Keratinocyte (primary cell): ENCODE measurements at regions not wholly inside any gene's neighbourhood (a gene's known extent, or its start where the extent isn't known, plus 50 kb on each side); places are given as distances from the start of the nearest gene placed in this dataset.

Experiments
- DNase-seq: peaks from one replicate; pipeline ENCODE4 v3.0.0-alpha.2; 2011; ENCODE audit warnings: low read depth, missing footprints, low spot score
- FAIRE-seq: peaks from 2 replicates; lab custom pipeline; 2011; peaks lifted over from hg19 to GRCh38; lab: Jason Lieb, UNC
- H2AFZ ChIP-seq: 2 replicates; pipeline ENCODE4 v1.6.0; 2012; ENCODE audit warnings: low read length, control low read depth, inconsistent platforms; ENCODE audit not compliant: control insufficient read depth
- H3K27ac ChIP-seq: 2 replicates; pipeline ENCODE4 v1.5.1; 2011; ENCODE audit warnings: low read length; ENCODE audit not compliant: control insufficient read depth, insufficient read depth
- H3K27me3 ChIP-seq: 3 replicates; pipeline ENCODE4 v1.6.0; 2011; ENCODE audit warnings: low read length; ENCODE audit not compliant: control insufficient read depth, insufficient read depth; ENCODE audit errors: extremely low read depth
- H3K36me3 ChIP-seq, 2 experiments: 2 replicates in 1 of 2; 3 replicates in 1 of 2; pipeline ENCODE4 v1.5.1; 2011; ENCODE audit warnings: low read length in 2 of 2, mild to moderate bottlenecking in 1 of 2; ENCODE audit not compliant: control insufficient read depth in 2 of 2, insufficient read depth in 2 of 2; ENCODE audit errors: extremely low read depth in 1 of 2
- H3K4me1 ChIP-seq: 3 replicates; pipeline ENCODE4 v1.5.1; 2011; ENCODE audit warnings: low read length; ENCODE audit not compliant: control insufficient read depth, insufficient read depth; ENCODE audit errors: extremely low read depth
- H3K4me2 ChIP-seq: 3 replicates; pipeline ENCODE4 v1.6.0; 2011; ENCODE audit warnings: low read depth, low read length; ENCODE audit not compliant: control insufficient read depth, insufficient read depth; ENCODE audit errors: extremely low read depth
- H3K4me3 ChIP-seq, 3 experiments: fragments of 200-600 bp in 1 of 3; sonication (generic) in 1 of 3; 2 replicates in 2 of 3; 3 replicates in 1 of 3; pipeline ENCODE4 v1.5.1; 2011 to 2016; ENCODE audit warnings: low read length in 3 of 3, mild to moderate bottlenecking in 3 of 3, control low read depth in 2 of 3, inconsistent platforms in 1 of 3, low read depth in 1 of 3, mixed read lengths in 1 of 3, mixed run types in 1 of 3, moderate library complexity in 1 of 3; ENCODE audit not compliant: control insufficient read depth in 2 of 3, insufficient read depth in 2 of 3; ENCODE audit errors: extremely low read depth in 1 of 3
- H3K79me2 ChIP-seq: 2 replicates; pipeline ENCODE4 v1.6.0; 2012; ENCODE audit warnings: low read length; ENCODE audit not compliant: control insufficient read depth, insufficient read depth
- H3K9ac ChIP-seq: 3 replicates; pipeline ENCODE4 v1.6.0; 2011; ENCODE audit warnings: low read length; ENCODE audit not compliant: control insufficient read depth, insufficient read depth; ENCODE audit errors: extremely low read depth
- H3K9me1 ChIP-seq: 3 replicates; pipeline ENCODE4 v1.6.0; 2011; ENCODE audit warnings: low read length; ENCODE audit not compliant: control insufficient read depth, insufficient read depth; ENCODE audit errors: extremely low read depth
- H3K9me3 ChIP-seq: 2 replicates; pipeline ENCODE4 v1.5.1; 2012; ENCODE audit warnings: low read depth, low read length; ENCODE audit not compliant: control insufficient read depth
- H4K20me1 ChIP-seq: 3 replicates; pipeline ENCODE4 v1.6.0; 2011; ENCODE audit warnings: low read length; ENCODE audit not compliant: control insufficient read depth, insufficient read depth; ENCODE audit errors: extremely low read depth
- EZH2 ChIP-seq: IDR thresholded peaks from one replicate; pipeline ENCODE4 v1.6.1; 2012; ENCODE audit warnings: inconsistent platforms, mild to moderate bottlenecking, low read length, moderate library complexity
- dilution Hi-C: fragments of 300-500 bp; cut with MboI; formaldehyde crosslinking; loops from one replicate; pipeline ENCODE4 v1.7.0; 2020; ENCODE audit warnings: low sequenced_read_pairs; ENCODE audit not compliant: extremely low pct_ligation_motif_present
- TF ChIP-seq, protein P1 (sequence below), 3 experiments: IDR thresholded peaks in 1 of 3; conservative IDR thresholded peaks in 1 of 3; optimal IDR thresholded peaks in 1 of 3; 2 replicates in 2 of 3; 3 replicates in 1 of 3; pipeline versions ENCODE3 to v1.5.1; 2011; ENCODE audit warnings: low read length in 3 of 3, mild to moderate bottlenecking in 3 of 3, moderate library complexity in 2 of 3, control low read depth in 1 of 3, inconsistent platforms in 1 of 3; ENCODE audit not compliant: insufficient read depth in 2 of 3; ENCODE audit errors: extremely low read depth in 1 of 3

DNA sequence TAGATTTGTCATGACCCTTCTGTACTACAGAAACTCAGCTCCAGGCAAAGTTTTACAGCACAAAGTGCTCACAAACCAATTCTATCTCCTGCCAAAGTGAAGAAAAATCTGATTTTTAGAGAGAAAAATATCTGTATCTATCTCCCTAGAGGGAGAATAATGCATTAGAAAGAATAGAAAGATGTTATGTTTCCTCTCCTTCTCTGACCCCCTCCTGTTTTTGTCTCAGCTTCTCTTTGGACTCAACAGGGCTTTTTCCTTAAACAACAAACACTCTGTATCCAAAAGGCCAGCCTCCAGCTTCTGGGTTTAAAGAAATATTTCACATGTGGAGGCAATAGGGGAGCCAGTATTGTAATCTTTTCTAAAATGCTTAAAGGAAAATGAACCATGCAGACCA, 627.4 kb downstream of the REEP3 start:
- DNase-seq = no peak
- Histone ChIP-seq H3K79me2 (no peaks in the 10 kb centered on the region), H3K4me3 (no peak overlapping the region), H3K27me3 (no peaks in the 10 kb centered on the region), H3K9ac (no peak overlapping the region), H3K27ac (no peak overlapping the region), H3K9me1 (no peaks in the 10 kb centered on the region), H3K9me3 (no peaks in the 10 kb centered on the region), H3K4me1 (no peaks in the 10 kb centered on the region), H3K36me3 (no peaks in the 10 kb centered on the region), H2AFZ (no peak overlapping the region), H4K20me1 (no peaks in the 10 kb centered on the region), H3K4me2 (no peak overlapping the region)
- dilution Hi-C loops = no loop called here
- TF ChIP-seq EZH2 = no peak
- TF ChIP-seq, protein P1, sequence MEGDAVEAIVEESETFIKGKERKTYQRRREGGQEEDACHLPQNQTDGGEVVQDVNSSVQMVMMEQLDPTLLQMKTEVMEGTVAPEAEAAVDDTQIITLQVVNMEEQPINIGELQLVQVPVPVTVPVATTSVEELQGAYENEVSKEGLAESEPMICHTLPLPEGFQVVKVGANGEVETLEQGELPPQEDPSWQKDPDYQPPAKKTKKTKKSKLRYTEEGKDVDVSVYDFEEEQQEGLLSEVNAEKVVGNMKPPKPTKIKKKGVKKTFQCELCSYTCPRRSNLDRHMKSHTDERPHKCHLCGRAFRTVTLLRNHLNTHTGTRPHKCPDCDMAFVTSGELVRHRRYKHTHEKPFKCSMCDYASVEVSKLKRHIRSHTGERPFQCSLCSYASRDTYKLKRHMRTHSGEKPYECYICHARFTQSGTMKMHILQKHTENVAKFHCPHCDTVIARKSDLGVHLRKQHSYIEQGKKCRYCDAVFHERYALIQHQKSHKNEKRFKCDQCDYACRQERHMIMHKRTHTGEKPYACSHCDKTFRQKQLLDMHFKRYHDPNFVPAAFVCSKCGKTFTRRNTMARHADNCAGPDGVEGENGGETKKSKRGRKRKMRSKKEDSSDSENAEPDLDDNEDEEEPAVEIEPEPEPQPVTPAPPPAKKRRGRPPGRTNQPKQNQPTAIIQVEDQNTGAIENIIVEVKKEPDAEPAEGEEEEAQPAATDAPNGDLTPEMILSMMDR (optimal IDR thresholded peaks at IDR 0.05 in 1 of 3, IDR thresholded peaks at IDR 0.05 in 1 of 3, conservative IDR thresholded peaks at IDR 0.05 in 1 of 3; ENCODE audit: extremely low read depth in 1 of 3, insufficient read depth in 2 of 3, low read length in 3 of 3) = no peak
- no peak for FAIRE-seq

- no peaks in the 10 kb centered on the region for H3K36me3 ChIP-seq
- no peak for FAIRE-seq
- no peak for DNase-seq
Observed at GRCh38 chr10:64156166-64156565, 635.0 kb downstream of the REEP3 start.

More at GRCh38 chr10:64156166-64156565, 635.0 kb downstream of the REEP3 start:
- Histone ChIP-seq H3K9me3 (no peaks in the 10 kb centered on the region), H3K27me3 (no peaks in the 10 kb centered on the region), H3K79me2 (no peaks in the 10 kb centered on the region), H3K4me3 (no peak overlapping the region), H3K4me1 (no peaks in the 10 kb centered on the region), H4K20me1 (no peaks in the 10 kb centered on the region), H3K27ac (no peak overlapping the region), H3K9me1 (no peaks in the 10 kb centered on the region), H2AFZ (no peak overlapping the region), H3K9ac (no peak overlapping the region), H3K4me2 (no peak overlapping the region)
- no peak for TF ChIP-seq EZH2
- TF ChIP-seq, protein P1 (optimal IDR thresholded peaks at IDR 0.05 in 1 of 3, IDR thresholded peaks at IDR 0.05 in 1 of 3, conservative IDR thresholded peaks at IDR 0.05 in 1 of 3; ENCODE audit: extremely low read depth in 1 of 3, insufficient read depth in 2 of 3, low read length in 3 of 3) = no peak
- dilution Hi-C loops = no loop called here
